T47D (cell line): ENCODE measurements at regions not wholly inside any gene's neighbourhood (a gene's known extent, or its start where the extent isn't known, plus 50 kb on each side); places are given as distances from the start of the nearest gene placed in this dataset.
"Not testable (repeated sequence)": the region's sequence is repeated elsewhere in the genome, so short reads cannot be mapped to it uniquely, and the experiment has no call there.

Experiments used
- DNase-seq, 2 experiments: peaks; one replicate each; pipeline versions ENCODE4 v3.0.0 to v3.0.0-alpha.2; 2011 to 2012; ENCODE audit warnings: low read depth in 1 of 2, low spot score in 1 of 2
- JUND ChIP-seq: IDR thresholded peaks from 2 replicates; pipeline ENCODE4 v1.6.1; 2012; ENCODE audit warnings: low read depth
- in situ Hi-C: cut with HindIII; loops from 2 replicates; pipeline ENCODE4 v1.10.0; 2016; ENCODE audit warnings: low sequenced_read_pairs, low pct_unique_long_range_greater_than_20kb

DNA sequence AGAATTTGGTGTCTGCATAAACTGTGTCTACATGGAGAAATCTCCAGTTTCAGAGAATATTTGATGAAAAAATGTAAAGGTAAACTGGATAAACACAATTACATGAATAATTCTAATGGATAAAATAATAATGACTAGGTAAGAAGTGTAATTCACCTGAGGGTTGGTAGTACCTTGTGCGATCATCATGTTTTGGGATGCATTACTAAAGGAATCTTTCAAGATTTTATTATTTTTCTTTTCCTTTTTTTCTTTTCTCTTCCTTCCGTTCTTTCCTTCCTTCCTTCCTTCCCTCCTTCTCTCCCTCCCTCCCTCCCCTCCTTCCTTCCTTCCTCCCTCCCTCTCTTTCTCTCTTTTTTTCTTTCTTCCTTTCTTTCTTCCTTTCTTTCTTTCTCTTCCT is 818.7 kb downstream of the LTN1 start:
- no peak for DNase-seq
- TF ChIP-seq JUND = no peak
- in situ Hi-C loops = no loop called here

DNA sequence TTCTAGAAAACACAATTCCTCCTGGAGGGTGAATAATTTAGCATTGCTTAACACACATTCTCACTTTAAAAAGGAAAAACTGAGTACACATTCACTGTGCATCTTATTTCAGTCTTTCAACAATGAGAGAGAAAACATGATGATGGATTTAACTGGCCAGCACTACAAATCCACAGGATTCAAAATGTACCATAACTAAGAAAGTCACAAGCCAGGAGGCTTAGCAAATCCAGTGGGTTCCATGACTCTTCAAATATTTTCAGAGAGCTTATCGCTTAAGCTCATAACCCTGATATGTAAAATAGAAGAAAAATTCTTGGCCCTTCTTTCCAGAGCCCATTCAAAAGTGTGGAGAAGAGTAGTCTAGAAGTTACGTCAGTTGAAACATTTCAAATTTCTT is 820.3 kb downstream of the LTN1 start:
- no peak for DNase-seq
- no peak for TF ChIP-seq JUND
- in situ Hi-C loops = no loop called here

DNA sequence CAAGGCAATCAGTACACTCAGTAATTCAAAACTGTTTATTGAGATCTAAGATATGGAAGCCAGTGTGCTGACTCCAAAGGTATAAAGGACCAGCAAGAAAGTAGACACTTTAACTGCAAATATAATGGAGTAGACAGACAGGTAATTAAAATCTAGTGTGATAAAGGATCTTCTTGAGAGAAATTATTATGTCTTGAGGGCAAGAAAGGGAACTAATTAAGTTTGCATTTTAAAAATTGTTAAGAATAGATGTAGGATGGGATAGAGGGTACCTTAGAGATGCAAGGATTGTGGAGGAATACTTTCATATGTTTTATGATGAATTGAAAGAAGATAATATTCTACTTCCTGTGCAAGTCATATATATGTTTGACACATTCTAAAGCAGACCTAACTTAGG is 825.3 kb downstream of the LTN1 start:
- TF ChIP-seq JUND = peak; percentile 53; the same call in 1 of the 2 replicates
- peak in 1 of 2 experiments; percentile 7 for DNase-seq
- in situ Hi-C loops = no loop called here

DNA sequence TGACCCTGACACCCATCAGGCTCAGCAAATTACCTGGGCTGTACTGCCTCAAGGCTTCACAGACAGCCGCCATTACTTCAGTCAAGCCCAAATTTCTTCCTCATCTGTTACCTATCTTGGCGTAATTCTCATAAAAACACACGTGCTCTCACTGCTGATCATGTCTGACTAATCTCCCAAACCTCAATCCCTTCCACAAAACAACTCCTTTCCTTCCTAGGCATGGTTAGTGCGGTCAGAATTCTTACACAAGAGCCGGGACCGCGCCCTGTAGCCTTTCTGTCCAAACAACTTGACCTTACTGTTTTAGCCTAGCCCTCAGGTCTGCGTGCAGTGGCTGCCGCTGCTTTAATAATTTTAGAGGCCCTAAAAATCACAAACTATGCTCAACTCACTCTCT is 828.2 kb downstream of the LTN1 start:
- DNase-seq, in situ Hi-C loops: not testable (repeated sequence)

DNA sequence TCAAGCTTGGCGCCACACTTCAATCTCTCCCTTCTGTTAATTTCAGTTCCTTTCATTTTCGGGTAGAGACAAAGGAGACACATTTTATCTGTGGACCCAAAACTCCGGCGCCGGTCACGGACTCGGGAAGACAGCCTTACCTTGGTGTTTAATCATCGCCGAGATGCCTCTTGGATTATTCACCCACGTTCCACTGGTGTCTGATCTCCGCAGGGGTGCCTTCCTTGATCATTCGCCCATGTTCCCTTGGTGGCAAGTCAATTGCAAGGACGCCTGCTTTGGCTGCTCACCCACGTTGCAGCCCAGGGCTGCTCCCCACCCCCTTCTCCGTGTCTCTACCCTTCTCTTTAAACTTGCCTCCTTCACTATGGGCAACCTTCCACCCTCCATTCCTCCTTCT is 830.6 kb downstream of the LTN1 start:
- DNase-seq, in situ Hi-C loops: not testable (repeated sequence)

DNA sequence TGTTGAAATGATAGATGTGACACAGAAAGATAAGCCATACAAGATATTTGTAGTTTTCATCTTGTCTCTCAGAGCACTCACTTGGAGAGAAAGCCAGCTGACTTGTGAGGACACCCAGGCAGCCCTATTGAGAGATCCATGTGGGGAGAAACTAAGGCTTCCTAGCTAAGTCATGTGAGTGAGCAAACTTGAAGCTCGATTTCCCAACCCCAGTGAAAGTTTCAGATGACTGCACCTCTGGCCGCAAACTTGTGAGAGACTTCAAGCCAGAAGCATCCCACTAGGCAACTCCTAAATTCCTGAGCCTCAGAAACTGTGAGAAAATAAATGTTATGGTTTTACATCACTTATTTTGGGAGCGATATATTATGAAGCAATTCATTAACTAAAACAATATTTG is 832.3 kb downstream of the LTN1 start:
- no peak for TF ChIP-seq JUND
- DNase-seq = no peak
- in situ Hi-C loops = no loop called here

DNA sequence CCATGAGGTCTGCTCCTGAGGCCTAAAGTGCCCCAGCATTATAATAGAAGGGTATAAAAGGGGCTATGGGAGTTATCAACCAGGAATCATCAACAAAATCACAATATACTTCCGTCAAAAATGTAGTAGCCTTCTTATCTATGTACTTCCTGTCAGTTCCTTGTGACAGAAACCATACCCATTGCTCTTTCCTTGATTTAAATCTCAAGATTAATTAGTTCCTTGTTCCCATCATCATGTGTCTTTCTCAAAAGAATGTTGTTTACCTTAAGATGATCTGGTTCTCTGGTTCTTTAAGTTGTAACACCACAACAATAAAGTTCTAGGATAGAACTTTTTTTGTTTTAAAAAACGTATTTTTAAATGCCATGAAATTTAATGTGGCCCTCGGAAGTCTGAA is 833.3 kb downstream of the LTN1 start:
- DNase-seq = no peak
- in situ Hi-C loops = no loop called here
- TF ChIP-seq JUND = no peak

DNA sequence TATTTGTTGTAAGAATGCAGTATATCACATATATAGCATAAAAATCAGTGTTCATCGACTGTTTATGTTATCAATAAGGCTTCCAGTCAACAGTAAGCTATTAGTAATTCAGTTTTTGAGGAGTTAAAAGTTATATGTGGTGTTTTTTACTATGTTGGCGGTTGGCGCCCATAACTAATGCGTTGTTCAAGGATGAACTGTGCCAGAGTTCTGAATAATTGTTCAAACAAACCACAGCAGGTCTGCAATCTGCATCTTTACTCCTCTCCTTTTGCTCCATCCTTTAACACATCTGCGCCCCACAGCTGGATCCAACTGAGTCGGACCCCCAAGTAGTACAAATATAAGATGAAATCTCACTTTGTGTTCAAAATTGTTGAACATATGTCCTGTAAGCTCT is 836.1 kb downstream of the LTN1 start:
- in situ Hi-C loops = no loop called here
- TF ChIP-seq JUND = no peak
- no peak for DNase-seq

DNA sequence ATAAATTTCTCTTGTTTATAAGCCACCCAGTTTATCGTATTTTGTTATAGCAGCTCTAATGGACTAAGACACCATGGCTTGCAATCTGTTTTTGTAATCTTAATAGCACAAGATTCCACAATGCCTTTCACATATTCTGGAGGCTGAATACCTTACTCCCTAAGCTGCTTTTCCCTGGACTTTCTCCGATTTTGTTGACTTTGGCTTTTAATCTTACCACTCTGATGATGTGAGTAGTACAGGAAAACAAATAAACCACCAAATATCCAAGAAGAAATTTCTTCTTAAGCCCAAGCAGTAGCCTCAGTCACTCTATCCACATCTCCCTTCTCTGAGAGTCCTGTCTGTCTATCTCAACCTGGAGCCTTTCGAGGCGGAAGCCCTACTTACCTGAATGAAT is 838.6 kb downstream of the LTN1 start:
- TF ChIP-seq JUND = no peak
- no peak for DNase-seq
- in situ Hi-C loops = no loop called here

DNA sequence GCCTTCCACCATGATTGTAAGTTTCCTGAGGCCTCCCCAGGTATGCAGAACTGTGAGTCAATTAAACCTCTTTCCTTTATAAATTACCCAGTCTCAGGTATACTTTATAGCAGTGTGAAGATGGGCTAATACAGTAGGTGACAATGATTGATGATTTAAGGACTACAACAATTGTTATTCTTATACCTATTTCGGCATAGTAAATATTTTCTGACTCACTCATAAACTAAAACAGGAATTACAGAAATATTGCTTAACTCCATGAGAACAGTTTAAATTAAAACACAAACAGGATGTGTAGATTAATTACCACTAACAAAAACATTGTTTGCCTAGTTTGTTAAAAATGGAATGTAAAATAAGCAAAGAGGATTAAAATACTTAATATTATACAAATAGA is 839.9 kb downstream of the LTN1 start:
- no peak for TF ChIP-seq JUND
- no peak for DNase-seq
- in situ Hi-C loops = no loop called here

DNA sequence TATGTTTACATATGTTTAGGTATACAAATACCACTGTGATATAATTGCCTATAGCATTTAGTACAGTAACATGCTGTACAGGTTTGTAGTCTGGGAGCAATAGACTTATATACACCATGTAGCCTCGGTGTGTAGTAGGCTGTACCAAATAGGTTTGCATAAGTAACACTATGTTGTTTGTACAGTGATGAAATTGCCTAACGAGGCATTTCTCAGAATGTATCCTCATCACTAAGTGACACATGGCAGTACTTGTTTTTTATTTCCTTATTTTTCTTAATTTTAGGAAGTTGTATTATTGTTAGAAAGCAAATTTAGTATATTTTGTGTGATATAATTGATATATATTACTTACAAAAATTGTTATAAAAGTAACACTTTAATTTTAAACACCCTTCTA is 840.9 kb downstream of the LTN1 start:
- DNase-seq = no peak
- in situ Hi-C loops = no loop called here
- TF ChIP-seq JUND = no peak

DNA sequence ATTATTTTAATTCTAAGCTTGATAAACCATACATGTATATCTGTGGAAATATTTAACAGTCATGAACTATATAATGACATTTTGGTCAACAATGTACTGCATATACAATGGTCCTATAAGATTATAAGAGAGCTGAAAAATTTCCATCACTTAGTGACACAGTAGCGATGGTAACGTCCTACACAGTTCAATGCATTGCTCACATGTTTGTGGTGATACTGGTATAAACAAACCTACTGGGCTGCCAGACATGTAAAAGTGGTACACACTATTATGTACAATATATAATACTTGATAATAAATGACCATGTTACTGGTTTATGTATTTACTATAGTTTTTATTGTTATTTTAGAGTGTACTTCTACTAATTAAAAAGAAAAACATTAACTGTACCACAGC is 841.9 kb downstream of the LTN1 start:
- no peak for DNase-seq
- TF ChIP-seq JUND = no peak
- in situ Hi-C loops = no loop called here

DNA sequence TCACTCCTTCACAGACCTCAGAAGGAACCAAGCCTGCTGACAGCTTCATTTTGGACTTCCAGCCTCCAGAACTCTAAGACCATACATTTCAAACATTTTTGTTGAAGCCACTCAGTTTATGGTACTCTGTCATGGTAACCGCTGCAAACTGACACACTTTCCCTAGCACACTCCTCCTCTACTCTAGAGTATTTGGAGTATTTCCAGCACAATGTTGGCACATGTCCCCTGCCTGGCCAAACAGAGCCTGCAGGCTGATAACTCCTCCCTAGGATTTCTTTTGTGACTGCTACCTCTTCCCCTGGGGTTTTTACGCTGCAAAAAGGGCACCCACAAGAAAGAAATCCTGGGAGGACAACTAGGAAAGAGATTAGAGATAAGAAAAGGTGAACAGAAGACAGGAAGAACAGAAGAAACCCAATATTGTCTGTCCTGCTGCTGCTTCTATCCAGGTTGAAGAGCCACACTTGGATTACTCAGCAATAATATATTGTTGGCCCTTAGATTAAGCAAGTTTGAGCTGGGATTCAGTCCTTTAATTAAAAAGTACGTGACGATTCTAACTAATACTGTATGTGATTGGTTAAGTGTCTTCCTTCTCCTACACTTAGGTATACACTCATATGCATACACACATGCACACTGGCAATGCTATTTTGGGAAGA is 844.1 kb downstream of the LTN1 start:
- in situ Hi-C loops = no loop called here
- DNase-seq = peak in 1 of 2 experiments; percentile 53
- TF ChIP-seq JUND = no peak

DNA sequence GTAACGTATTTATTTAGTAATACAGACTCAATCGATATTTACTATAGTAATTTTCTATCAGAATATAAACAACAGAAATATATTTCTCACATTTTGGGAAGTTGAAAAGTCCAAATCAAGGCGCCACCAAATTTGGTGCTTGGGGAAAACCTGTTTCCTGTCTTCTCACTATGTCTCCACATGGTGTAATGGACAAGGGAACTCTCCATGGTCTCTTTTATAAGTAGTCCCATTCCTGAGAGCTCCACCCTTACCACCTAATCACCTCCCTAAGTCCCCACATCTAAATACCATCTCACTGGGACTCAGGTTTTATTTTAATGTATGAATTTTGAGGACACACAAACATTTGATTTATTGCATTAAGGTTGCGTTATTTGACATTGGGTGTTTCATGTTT is 848.0 kb downstream of the LTN1 start:
- in situ Hi-C loops = no loop called here
- no peak for TF ChIP-seq JUND

More for the DNA sequence above, 848.0 kb downstream of the LTN1 start:
- peak in 1 of 2 experiments; percentile 9 for DNase-seq
